ENCODE measurements at regions not wholly inside any gene's neighbourhood (a gene's known extent, or its start where the extent isn't known, plus 50 kb on each side); places are given as distances from the start of the nearest gene placed in this dataset.

GRCh38 chr2:146433116-146433875 is 1411.5 kb upstream of the ACVR2A start:
- Histone ChIP-seq H4K20me1 (ENCODE audit: control insufficient read depth, insufficient read depth, insufficient read length) (no peaks in the 10 kb centered on the region), H2BK12ac (ENCODE audit: insufficient read length, low read depth, low read length) (no peak overlapping the region), H3K56ac (ENCODE audit: insufficient read length, low read depth, low read length) (no peak overlapping the region), H2BK20ac (ENCODE audit: low read depth, low read length, poor library complexity, severe bottlenecking) (no peak overlapping the region), H3T11ph (ENCODE audit: low read length) (no peak overlapping the region), H2AFZ (ENCODE audit: low read length) (no peak overlapping the region), H3K79me1 (ENCODE audit: insufficient read depth, low read depth, low read length, poor library complexity, severe bottlenecking) (no peaks in the 10 kb centered on the region), H3K9me3 (ENCODE audit: control insufficient read depth, low read depth, low read length) (no peaks in the 10 kb centered on the region), H2BK5ac (ENCODE audit: insufficient read length, low read length) (no peak overlapping the region), H2BK120ac (ENCODE audit: low read depth, low read length, poor library complexity, severe bottlenecking) (no peak overlapping the region), H4K5ac (ENCODE audit: insufficient read length, low read depth, low read length) (no peak overlapping the region), H3K27ac (ENCODE audit: insufficient read length, low read depth, low read length) (no peak overlapping the region), H2AK5ac (ENCODE audit: insufficient read length, low read length) (no peak overlapping the region), H3K23ac (ENCODE audit: insufficient read length, low read depth, low read length) (no peak overlapping the region), H3K23me2 (ENCODE audit: insufficient read length, low read depth, low read length, poor library complexity, severe bottlenecking) (no peaks in the 10 kb centered on the region), H3K4ac (ENCODE audit: low read depth, low read length) (no peak overlapping the region), H4K91ac (ENCODE audit: insufficient read length, low read depth, low read length) (no peak overlapping the region), H3K4me2 (ENCODE audit: insufficient read depth, insufficient read length, low read length) (no peak overlapping the region), H3K9ac (ENCODE audit: extremely low read depth, insufficient read length, low read length) (no peak overlapping the region), H3K27me3 (ENCODE audit: insufficient read depth, low read length) (no peaks in the 10 kb centered on the region), H4K8ac (replicated peaks; ENCODE audit: insufficient read length, low read depth, low read length) (no peak overlapping the region), H3K14ac (ENCODE audit: insufficient read depth, low read length) (no peak overlapping the region), H3K79me2 (ENCODE audit: insufficient read depth, low read length) (no peaks in the 10 kb centered on the region), H2BK15ac (ENCODE audit: low read depth, low read length) (no peak overlapping the region), H3K18ac (ENCODE audit: insufficient read length, low read depth, low read length) (no peak overlapping the region), H3K4me1 (ENCODE audit: insufficient read depth, low read length) (no peaks in the 10 kb centered on the region)
- Mint-ChIP-seq H3K4me3 (no peak overlapping the region), H3K9me3 (no peaks in the 10 kb centered on the region), H3K27me3 (ENCODE audit: low read depth) (no peaks in the 10 kb centered on the region), H3K36me3 (ENCODE audit: insufficient read depth in 1 of 3, low read depth in 3 of 3) (no peaks in the 10 kb centered on the region), H3K27ac (no peak overlapping the region), H3K4me1 (peaks cover 8 to 14% of the 10 kb centered on the region in 2 experiments)
- DNase-seq = no peak
- no CpG with 5 or more reads among the region's 8 CpGs for WGBS (ENCODE audit: extremely low coverage, insufficient read length, low lambda C conversion rate)
- TF ChIP-seq CTCF (conservative IDR thresholded peaks at IDR 0.05) = no peak
